NCI-H128 (cell line): ENCODE measurements at regions not wholly inside any gene's neighbourhood (a gene's known extent, or its start where the extent isn't known, plus 50 kb on each side); places are given as distances from the start of the nearest gene placed in this dataset.

Source experiments
- DNase-seq: peaks from one replicate; lab custom pipeline; 2025; ENCODE audit not compliant: unreplicated experiment; lab: John Stamatoyannopoulos, UW

GRCh38 chr4:108291137-108291536 lies 122.4 kb upstream of the LEF1 start:
- DNase-seq = no peak

DNA sequence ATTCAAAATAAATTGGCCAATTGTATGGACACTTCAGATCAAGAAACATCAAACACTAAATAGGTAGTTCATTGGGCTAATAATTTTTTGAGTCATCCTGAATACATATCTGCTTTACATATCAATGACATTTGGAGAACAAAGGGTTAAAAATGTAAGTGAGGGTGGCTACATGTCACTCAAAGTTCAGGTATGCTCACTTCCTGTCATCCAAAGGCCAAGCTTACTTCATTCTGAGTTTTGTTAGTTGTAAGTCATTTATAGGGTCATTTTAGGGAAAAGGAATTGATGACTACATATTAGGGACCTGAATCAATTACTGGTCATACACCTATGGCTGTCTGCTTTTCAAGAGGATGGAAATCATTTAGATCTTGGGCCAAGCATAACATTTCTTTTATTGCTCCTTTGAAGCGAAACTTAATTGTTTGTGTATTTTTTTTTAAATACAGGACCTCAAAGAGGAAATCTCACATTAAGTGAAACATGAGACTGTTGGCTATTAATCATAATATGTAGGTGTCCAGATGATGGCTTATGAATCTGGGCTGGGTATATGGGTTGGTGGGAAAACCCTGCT lies 119.2 kb upstream of the LEF1 start:
- DNase-seq = no peak

- no peak for DNase-seq
Measured at GRCh38 chr4:108280072-108280471, 111.3 kb upstream of the LEF1 start.

DNA sequence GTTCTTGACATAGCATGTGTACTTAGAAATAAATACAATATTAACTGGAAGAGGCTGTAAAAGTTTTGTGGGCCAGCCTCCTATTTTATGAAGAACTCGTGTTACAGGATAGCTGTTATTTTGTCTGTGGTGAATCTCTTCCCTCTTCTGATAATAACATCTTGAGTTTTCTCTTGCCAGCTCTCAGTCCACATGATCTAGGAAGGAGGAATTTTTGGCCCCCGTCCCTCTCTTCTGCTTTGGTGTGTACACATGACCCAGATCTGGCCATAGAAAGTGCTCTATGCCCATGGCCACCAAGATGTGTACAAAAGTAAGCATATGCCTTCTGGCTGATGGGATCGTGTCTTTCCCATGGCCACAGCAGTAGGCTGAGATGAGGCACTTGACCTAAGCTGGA lies 108.0 kb upstream of the LEF1 start:
- no peak for DNase-seq

GRCh38 chr4:108272986-108273385 lies 104.3 kb upstream of the LEF1 start:
- DNase-seq = no peak

DNA sequence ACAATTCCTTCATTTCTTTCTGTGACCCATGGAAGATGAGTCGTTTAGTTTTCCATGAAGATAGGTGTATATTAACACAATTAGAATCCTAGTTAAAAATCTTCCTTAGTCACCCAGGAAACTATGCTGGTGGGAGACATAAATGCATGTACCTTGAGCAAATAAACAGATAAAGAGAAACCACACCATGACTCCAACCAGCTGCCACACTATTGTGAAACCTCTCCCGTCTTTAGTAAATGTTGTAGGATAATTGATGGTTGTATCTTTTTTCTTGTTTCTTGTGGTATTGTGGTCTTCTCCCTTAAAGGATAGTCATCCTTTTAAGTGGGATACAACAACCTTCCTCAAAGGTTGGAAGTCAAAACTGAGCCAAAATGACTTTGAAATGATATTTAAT lies 103.8 kb upstream of the LEF1 start:
- no peak for DNase-seq

DNA sequence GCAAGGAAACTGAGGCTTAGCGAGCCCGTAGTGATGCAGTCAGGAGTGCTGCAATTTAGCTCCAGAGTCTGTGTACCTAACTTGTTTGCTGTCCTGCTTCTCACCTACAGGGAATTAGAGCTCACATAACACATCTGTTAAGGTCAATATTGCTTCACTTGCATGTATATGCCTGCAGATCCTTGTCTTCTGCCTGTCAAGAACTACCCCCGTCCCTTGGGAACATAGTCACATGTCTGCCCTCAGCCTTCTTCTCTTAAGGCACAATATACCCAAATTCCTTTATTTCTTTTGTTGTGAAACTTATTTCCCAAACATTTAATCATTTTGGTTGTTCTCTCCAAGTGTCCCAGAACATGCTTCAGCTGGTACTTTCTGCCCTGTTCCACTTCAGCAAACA lies 103.3 kb upstream of the LEF1 start:
- DNase-seq = no peak

DNA sequence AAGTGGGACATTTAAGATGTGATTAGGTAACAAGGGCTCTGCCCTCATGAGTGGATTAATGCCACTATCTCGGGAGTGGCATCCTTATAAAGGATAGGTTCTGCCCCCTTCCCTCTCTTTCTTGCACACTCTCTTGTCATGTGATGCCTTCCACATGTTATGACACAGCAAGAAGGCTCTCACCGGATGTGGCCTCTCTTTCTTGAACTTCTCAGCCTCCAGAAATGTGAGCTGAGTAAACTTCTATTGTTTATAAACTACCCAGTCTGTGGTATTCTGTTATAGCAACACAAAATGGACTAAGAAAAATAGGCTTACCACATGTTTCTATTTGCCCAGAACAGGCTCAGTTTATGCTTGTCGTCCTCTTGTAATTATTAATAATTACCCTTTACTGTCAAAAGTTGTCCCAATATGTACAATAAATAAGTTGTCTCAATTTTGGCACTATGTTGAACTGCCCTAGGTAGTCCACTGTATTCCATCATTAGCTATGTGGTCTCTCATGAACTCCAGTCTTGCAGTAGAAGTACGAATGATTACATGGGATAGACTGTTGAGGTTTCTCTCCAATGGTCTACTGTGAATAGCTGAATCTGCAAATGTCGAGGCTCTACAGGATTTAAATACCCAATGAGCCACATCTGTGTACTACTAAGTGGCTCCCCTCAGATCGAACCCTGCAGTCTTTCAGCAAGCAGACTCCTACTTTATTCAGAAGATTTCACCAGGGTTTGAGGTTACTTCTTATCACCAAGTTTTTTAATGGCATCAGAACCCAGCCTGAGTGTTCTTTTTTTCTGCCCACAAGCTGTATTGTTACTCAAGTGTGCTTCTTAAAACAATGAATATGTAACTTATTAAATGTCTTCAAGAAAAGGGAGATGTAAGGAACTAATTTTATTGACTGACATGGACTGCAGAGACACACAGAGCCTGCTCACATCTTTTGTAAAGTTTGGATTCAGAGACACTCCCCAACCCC lies 102.0 kb upstream of the LEF1 start:
- DNase-seq = no peak

- DNase-seq = no peak
Measured at GRCh38 chr4:108264693-108265092, 96.0 kb upstream of the LEF1 start.

GRCh38 chr4:108263057-108263456 lies 94.3 kb upstream of the LEF1 start:
- DNase-seq = no peak

- DNase-seq = no peak
Measured at GRCh38 chr4:108261026-108261425, 92.3 kb upstream of the LEF1 start.

DNA sequence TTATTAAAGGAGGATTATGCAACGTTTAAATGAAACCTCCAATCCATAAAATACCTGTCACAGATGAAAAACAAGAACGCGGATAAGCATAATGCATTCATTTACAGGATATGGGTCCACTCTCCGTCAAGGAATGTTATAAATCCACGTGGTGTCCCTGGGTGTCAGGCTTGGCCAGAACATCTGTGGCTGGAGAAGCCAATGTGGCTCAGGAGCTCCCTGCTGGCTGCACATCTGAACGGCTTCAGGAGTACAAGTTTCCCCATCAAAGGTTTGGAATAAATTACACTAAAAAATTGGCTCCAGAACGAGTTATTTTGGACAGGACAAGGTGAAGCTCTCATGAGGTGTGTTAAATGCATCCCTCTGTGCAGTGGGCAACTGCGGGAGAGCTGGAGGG lies 87.8 kb upstream of the LEF1 start:
- DNase-seq = no peak

GRCh38 chr4:108255203-108255747 lies 86.5 kb upstream of the LEF1 start:
- DNase-seq = no peak

- no peak for DNase-seq
Measured at GRCh38 chr4:108249397-108249796, 80.7 kb upstream of the LEF1 start.

- DNase-seq = peak; percentile 53
Measured at GRCh38 chr4:108247387-108248049, 78.8 kb upstream of the LEF1 start.

- no peak for DNase-seq
Measured at GRCh38 chr4:108244606-108245005, 75.9 kb upstream of the LEF1 start.

GRCh38 chr4:108240366-108240765 lies 71.6 kb upstream of the LEF1 start:
- no peak for DNase-seq

DNA sequence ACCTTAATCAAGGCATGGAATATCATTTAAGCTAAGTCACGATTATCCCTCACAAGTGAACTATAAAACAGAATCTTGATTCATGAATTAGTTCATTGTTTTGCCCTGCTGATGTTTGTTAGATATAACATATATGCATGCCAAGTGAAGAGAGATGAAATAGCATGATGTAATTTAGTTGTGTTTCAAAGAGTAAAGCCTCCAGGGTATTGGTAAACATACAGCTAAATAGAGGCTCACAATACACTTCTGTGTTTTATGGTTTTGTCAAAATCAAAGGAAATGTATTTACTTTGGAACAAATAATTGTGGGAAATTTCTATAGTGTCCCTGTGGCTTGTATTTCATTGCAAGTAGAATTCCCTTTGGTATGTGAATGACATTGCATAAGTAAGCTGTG lies 69.0 kb upstream of the LEF1 start:
- DNase-seq = no peak

- no peak for DNase-seq
Measured at GRCh38 chr4:108236264-108236663, 67.5 kb upstream of the LEF1 start.

- DNase-seq = no peak
Measured at GRCh38 chr4:108227923-108228322, 59.2 kb upstream of the LEF1 start.

DNA sequence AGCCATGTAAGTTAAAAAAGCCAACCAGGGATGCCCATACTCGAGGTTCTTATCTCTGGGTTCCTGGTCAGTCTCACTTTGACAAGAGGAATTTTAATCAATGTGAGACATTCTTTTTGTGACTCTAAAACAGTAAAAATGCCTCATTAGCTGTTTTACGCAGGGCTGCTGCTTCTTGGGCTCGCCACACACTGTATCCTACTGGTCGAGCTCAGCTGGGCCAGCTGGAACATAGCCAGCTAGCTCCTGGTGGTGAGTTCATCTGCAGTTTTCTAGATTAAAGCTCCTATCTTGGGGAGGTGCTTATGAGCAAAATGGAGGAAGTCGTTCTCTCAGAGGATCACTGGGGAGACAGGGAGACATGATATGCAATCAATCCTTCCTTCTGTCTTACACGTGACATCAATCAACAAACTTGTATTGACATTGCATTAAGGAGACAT lies 55.9 kb upstream of the LEF1 start:
- DNase-seq = no peak

GRCh38 chr4:108223313-108223712 lies 54.6 kb upstream of the LEF1 start:
- DNase-seq = no peak
